ENCODE measurements at regions not wholly inside any gene's neighbourhood (a gene's known extent, or its start where the extent isn't known, plus 50 kb on each side); places are given as distances from the start of the nearest gene placed in this dataset.

DNA sequence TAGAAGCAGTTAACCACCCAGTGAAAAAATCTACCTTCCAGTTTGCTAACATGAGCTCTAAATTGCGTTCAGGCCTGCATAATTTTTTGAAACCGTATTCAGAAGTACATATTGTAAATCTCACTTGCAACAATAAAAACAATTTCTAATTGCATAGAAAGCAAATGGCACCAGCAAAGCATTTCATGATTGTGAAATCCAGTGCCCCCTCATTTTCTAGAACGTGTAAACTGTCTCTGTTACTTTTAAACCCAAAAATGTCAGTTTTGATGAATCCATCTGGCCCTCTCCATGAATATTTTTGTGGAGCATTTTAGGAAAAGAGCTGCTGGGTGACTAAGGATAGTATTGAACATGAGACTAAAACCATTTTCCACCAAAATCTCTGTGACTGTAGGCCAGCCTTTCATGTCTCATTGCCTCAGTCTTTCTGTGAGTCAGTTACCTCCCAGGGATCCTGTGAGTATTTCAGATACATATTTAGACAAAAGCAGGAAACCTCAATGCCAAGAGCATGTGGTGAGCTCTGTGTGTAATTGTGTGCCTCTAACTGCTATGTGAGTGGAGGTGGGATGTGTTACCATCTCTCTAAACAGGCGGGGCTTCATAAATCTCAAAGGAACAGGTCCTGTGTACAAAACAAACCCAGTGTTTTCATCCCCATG is 477.8 kb upstream of the DCC start:
- no peak for DNase-seq

DNA sequence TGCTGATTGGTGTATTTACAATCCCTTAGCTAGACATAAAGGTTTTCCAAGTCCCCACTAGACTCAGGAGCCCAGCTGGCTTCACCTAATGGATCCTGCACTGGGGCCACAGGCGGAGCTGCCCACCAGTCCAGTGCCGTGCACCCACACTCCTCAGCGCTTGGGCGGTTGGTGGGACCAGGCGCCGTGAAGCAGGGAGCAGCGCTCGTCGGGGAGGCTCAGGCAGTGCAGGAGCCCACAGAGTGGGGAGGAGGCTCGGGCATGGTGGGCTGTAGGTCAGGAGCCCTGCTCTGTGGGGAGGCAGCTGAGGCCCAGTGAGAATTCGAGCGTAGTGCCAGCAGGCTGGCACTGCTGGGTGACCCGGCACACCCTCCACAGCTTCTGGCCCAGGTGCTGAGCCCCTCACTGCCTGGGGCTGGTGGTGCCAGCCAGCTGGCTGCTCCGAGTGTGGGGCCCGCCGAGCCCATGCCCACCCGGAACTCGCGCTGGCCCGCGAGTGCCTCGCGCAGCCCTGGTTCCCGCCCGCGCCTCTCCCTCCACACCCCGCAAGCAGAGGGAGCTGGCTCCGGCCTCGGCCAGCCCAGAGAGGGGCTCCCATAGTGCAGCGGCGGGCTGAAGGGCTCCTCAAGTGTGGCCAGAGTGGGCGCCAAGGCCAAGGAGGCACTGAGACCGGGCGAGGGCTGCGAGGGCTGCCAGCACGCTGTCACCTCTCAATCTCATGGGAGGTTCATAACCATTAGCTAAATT is 475.6 kb upstream of the DCC start:
- DNase-seq = no peak

DNA sequence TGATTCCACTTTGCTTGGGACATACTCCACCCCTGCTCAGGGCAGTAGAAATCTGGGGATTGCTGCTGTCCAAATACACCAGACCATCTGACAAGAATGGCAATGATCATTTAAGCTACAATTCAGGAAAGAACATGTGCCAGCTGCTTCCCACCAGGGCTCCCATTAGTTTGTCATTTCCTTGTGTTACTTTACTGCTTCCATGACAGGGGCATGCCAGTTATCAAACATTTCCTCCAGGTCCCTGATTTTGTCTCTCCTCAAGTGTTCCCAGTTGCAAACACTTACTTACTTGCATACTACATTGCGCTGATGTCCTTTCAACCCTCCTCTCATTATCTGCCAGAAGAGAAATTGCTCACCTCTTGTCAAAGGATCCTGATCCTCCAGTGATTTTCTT is 474.5 kb upstream of the DCC start:
- no peak for DNase-seq

DNA sequence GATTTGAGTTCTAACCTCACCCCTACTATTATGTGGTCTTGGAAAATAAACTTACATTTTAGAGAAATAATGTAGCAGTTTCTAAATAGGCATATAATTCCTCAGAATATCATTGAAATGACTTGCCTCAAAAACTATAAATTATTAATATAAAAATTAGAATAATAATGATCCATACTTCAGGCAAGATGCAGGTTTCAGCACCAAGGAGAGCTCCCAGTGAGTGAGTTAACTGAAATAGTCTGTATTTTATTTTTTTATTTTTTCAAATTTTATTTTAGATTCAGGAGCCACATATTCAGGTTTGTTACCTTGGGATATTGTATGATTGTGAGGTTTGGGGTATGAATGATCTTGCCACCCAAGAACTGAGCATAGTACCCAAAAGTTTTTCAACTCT is 472.2 kb upstream of the DCC start:
- DNase-seq = no peak

DNA sequence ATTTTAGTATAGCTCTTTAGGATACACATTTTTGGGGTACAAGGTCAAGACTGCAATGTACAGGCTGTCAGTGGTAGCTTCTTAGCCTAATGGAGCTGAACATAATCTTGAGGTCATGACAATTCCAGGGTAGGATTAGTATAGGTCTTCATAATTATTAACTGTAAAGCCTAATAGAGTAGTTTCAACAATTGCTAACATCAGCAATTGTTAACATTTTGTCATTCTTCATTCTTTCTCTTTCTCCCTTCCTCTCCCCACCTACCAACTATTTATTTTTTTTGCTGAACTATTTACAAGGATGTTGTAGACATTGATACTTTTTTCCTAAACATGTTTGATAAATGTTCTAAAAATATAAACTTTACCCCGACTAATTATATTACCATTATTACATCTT is 461.3 kb upstream of the DCC start:
- no peak for DNase-seq

DNA sequence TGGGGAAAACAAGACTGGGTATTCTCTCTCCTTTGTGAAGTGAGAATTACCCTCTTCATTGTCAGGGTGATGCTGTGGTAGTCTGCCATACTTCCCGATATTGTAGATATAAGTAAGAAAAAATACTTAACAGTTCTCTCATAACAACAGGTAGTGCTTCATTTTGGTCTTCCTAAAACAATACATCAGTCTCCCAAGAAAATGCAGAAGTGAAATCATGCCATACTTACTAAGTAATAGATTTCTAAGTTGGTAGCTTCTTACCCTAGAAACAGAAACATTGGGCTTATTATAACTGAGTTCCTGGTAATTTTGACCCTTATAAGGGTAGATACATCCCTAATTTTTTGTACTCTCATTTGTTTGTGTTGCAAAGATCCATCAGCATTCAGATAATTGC is 460.7 kb upstream of the DCC start:
- DNase-seq = no peak

DNA sequence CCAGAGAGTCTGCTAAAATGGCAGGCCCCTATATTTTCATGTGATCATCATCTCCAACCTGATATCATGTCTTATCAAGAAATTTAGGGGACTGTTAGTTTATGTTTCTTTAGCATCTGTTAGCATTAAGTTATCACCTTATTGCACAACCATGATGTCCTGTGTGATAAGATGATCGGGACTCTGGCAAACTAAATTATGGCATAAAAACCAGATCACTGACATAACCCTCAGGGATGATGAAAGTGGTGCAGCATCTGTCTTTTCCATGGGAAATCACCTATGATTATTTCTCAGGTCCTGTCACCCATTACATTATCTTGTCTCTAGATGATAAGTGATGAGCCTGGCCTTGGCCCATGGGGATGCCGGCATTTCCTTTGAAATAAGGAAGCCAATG is 458.6 kb upstream of the DCC start:
- no peak for DNase-seq

DNA sequence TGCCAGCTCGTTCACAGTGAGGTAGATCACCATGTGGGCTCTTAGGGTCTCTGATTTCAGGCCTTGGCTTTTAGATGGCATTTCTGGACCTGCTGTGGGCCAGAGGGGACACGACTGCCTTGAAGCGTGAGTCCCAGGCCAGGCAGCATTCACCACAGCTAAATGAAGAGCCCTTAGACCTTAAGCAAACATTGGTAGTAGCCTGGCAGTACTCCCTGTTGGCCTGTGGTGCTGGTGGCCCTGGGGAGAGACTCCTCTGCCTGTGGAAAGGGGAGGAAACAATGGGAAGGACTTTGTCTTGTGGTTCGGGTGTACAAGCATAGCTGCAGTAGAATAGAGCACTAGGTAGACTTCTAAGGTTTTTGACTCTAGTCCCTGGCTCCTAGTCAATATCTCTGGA is 456.0 kb upstream of the DCC start:
- no peak for DNase-seq

DNA sequence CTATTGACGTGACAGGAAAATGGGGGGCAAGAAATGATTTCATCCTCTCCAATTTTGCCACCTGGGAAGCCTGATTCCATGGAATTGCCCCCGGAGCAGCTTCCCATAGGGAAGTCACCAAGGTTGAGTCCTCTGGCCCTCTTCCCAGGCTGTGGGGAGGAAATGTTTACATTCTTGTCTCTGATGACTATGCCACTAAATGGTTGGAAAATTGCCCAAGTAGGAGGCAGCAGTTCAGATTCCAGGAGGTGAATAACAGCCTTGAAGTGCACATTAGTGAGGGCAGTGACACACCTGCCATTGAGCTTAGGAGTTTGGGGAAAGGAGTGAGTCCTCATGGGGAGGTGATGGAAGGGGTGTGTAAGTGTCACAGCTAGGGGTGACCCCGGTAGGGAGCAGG is 449.2 kb upstream of the DCC start:
- DNase-seq = peak; percentile 28

DNA sequence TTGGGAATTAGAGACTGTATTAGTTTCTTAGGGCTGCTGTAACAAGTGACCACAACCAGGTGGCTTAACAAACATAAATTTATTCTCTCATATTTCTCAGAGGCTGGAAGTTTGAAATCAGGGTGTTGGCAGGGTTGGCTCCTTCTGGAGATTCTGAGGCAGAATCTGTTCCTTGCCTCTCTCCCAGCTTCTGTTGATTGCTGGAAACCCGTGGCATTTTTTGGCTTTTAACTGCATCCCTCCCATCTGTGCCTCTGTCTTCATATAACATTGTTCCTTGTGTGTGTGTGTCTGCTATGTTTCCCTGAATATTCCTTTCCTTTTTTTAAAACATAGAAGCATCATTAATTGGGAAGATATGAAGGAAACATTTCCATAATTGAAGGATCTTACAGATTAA is 448.1 kb upstream of the DCC start:
- DNase-seq = no peak

DNA sequence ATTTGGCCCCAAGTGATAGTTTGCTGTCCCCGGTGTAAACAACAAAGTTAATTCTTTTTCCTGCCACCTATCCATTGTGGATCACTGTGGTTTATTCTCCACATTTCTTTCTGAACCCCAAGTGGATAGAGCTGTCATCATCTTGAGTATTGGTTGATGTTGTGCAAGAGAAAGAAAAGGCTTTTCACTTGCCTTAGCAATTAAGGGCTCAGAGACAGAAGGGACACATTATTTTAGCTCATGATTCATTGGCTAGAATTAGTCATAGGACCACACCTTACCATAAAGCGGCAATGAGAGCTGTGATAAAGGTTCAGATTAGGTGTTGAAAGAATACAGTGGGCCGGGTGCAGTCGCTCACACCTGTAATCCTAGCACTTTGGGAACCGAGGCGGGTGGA is 442.1 kb upstream of the DCC start:
- DNase-seq = no peak

DNA sequence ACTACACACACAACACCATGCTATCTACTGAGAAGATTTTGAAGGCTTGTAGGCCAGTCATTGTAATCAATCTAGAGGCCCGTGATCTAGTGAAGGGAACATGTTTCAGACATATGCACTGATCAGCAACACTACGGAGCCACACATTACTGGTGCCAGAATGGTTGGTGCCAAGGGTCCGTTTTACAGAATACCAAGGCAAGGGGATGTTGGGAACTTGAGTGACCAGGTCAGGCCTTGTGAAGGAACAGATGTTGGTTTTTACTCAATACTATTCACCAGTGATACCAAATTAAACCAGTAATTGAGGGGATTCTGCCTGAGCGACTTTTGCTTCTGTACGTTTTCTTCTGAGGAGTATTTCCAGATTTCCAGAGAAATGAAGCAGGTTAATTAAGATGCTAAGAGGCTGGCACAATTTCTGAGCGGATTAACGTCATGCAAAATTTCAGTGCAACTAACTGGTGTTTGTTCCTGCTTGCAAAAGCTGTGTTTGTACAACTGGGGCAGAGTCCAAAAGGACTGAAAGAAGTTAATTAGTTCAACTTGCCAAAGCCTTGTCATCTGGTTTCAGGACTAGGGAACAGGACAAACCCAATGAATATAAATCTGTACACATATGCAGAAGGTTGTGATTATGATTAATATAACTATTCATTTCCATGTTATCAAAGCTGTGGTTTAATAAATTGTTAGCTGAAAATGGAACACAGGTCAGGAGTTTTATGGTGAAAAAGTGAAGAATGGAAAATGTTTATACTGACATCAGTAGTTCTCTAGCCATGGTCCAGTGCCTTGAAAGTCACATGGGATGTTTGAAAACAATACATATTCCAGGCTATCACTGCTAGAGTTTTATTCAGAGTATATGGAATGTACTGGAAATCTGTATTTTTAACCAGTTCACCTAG is 432.1 kb upstream of the DCC start:
- DNase-seq = no peak

DNA sequence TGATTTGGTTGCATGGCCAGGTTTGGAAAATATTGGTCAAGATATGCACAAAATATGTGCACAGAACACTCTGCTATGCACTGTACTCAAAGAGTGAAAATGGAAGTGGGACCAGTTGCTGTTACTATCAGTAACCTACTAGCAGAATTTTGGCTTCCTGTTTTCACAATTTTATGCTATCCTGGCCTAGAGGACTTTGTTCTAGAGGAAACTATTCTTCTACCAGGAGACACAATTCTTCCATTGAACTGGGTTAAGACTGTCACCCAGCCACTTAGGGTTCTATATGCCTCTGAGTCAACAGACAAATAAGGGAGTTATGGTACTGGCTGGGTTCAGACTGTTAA is 431.4 kb upstream of the DCC start:
- no peak for DNase-seq

DNA sequence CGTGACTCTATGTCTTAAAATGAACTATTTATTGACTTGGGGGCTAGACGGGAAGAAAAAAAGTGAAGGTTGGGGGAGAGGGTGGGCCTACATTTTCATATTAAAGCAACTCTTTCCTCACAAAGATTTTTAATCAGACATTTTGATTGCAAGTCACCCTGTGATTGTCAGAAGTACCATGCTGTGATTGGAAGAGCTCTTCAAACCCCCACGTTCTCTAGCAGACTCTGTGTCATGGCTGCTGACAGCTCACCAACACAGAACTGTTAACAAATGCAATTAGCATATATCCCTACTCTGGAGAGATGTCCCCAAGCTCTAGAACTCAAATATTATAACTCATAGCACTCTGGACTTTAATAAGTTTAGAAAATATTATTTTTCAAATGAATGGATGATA is 428.4 kb upstream of the DCC start:
- DNase-seq = no peak

DNA sequence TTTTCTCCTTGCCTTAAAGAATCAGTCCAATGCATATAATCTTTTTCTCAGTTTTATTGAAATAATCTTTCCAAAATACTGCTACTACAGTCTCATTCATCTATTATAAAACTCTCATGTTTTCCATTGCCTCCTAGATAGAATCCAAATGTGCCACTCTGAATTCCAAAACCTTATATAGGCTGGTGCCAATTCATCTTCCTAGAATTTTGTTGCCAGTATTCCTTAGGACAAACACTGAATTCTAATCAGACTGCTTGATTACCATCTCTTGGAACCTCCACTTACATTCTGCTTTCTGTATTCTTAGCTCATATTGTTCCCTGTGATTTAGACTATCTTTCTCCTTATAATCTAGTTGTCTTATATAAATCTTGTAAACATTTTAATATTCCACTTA is 427.6 kb upstream of the DCC start:
- no peak for DNase-seq

DNA sequence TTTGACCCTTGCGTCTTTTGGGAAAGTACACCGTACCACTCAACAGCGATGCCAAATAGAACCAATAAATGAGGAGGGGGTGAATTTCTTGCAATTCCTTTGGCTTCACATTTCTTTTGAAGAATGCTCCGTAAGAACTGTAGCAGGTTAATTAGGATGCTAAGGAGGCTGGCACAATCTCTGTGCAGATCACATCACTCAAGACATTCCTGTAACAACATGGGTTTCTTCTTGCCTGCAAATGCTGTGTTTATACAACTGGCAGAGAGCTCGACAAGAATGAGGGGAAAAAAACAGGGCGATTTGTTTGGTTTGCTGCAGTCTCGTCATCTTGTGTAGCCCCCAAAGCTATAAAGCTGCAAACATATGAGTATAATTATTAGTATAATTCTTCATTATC is 424.8 kb upstream of the DCC start:
- DNase-seq = no peak

DNA sequence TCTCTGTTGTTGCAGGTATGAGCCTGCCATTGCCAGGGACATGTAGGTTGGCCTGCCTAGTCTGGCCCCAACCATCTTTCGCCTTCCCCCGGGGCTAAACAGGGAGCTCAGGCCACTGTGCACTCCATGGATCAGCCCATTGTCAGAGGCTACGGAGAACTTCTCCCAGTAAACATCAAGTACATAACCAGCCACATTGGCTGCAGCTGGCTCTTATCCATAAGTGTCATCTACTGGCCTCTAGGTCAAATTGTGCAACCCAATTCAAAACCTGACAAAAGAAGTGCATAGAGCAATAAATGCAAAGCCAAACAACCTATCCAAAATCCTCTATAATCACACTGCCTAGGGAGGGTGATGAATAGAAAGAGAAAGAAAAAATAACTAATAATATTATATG is 418.1 kb upstream of the DCC start:
- no peak for DNase-seq

DNA sequence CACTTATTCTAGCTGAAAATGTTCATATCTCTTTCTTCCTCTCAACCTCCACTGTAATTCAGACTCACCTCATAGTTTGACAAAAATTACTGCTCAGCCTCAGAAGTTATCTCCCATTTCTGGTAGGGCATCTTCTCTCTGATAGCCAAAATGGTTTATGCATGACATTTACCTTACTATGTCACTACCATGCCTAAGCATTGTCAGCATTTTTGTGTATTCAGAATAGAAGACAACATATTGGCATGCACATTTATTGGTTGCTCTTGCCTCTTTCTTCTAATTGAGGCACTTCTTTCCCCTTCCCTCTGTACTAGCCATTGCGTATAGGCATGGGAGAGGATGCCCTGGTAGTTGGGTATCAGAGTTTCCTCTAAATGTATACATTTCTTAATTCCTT is 406.1 kb upstream of the DCC start:
- no peak for DNase-seq

DNA sequence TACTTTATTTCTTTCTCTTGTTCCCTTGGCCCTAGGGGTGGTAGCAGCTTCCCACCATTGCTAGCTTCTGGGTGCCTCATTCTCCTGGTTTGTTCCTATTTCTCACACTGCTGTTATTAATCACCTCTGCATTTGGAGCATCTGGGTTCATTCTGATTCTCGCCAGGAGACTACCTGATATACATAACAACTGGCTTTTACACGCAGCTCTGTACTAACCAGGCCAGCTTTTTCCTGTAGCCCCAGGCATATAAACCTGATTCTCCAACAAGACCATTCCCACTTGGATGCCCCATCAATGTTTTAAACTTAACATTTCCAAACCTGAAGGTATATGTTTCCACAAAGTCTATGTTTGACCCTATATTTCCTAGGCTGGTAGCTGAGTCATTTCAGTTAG is 403.9 kb upstream of the DCC start:
- DNase-seq = no peak

DNA sequence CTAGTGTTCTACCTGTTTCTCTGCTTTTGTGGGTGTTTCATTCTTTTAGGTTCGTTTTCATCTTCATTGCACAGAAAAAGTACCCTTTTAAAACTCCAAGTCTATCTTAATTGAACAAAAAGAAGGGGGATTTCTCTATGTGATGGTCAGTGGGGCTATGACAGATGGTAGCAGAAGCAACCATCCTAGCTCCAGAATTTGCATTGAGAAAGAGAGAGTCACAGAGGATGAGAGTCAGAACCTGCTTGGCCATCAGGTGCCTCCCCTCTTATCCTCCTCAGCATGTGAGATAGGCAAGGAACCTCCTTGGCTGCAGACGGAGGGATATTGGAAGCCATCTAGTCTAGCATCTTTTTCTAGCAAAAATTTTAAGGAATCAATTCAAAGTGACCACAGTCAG is 398.0 kb upstream of the DCC start:
- DNase-seq = no peak

DNA sequence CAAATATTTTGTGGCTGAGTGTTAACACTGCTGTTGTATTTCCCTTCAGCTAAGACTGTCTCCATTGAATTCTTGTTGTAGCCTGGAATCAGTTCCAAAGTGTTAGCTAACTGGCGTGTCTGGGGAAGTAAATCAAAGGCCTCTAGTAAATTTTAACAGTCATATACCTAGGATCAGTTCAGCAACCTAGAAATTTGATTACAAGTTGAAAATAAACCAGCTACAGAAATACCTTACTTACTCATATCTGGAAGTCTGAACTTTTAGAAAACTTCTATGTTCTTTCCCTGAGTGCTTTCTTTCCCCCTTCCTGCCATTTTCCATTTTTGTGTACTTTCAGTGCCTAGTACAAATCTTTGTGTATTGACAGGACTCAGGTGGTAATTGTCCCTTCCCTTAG is 396.7 kb upstream of the DCC start:
- no peak for DNase-seq

DNA sequence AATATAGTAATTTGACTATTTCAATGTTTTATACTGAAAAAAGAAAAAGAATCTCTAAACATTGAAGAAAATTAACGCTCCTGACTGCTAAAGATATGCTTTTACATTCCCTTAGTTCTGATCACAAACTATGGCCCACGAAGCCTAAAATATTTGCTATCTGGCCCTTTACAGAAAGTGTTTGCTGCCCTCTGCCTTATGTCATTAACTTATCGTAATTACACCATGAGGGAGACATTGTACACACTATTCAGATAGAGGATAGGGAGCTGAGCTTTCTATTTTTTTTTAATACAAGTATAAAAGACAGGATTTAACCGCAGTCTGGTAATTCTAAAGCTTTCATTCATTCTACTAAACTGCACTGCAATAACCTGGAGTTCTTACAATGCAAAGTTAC is 393.1 kb upstream of the DCC start:
- DNase-seq = no peak

DNA sequence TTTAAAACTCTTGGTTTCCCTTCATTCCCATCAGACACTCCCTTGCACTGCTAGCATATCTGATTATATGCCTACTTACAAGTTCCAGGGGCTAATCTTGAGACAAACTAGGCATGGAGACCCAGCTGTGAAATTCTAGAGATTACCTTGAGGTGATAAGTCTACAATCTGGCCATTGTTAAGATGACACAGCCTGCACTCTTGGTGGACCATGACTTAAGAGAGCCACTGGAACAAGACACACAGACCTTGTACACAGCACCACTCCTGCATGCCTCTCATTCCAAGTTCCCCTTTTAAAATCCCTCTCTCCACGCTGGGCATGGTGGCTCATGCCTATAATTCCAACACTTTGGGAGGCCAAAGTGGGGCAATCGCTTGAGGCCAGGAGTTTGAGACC is 387.2 kb upstream of the DCC start:
- no peak for DNase-seq

DNA sequence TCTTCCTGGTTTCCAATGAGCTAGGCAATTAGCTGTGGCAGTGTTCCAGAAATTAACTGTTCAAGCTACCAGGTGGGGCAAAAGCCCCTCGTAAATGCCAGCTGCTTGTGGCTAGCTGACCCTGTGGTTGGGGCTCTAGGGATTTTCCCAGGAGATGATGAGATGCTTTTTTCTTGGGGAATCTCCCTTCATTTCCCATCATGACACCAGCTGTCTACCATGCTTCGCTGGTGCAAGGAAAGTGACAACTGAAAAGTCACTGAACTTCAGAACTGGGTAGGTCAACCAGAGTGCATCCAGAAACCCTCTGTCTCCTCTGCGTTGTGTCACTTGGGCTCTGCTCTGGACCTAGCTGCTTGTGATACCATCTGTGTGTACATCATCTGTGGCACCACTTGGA is 386.5 kb upstream of the DCC start:
- DNase-seq = no peak
